HG03025 (cell line): ENCODE measurements at regions not wholly inside any gene's neighbourhood (a gene's known extent, or its start where the extent isn't known, plus 50 kb on each side); places are given as distances from the start of the nearest gene placed in this dataset.
"Not testable (repeated sequence)": the region's sequence is repeated elsewhere in the genome, so short reads cannot be mapped to it uniquely, and the experiment has no call there.

Experiments
- ATAC-seq: cut with Tn5 transposase; IDR thresholded peaks from one replicate; pipeline ENCODE4 v1.9.1; 2021; ENCODE audit warnings: mild to moderate bottlenecking, moderate library complexity; ENCODE audit not compliant: unreplicated experiment, low FRiP score

- ATAC-seq, result no peak
Observed at GRCh38 chr16:86878236-86879080, 300.1 kb downstream of the FOXL1 start.

- ATAC-seq, result no peak
Observed at GRCh38 chr16:86879268-86879667, 300.9 kb downstream of the FOXL1 start.

GRCh38 chr16:86880316-86881117, 302.2 kb downstream of the FOXL1 start:
- ATAC-seq, result no peak

- no peak for ATAC-seq
Observed at GRCh38 chr16:86881118-86881510, 302.8 kb downstream of the FOXL1 start.

- no peak for ATAC-seq
Observed at GRCh38 chr16:86881861-86882273, 303.5 kb downstream of the FOXL1 start.

- ATAC-seq, result no peak
Observed at GRCh38 chr16:86882586-86883280, 304.4 kb downstream of the FOXL1 start.

GRCh38 chr16:86883583-86884389, 305.4 kb downstream of the FOXL1 start:
- no peak for ATAC-seq

- ATAC-seq, result no peak
Observed at GRCh38 chr16:86884390-86884650, 306.0 kb downstream of the FOXL1 start.

- ATAC-seq, result no peak
Observed at GRCh38 chr16:86885139-86885538, 306.8 kb downstream of the FOXL1 start.

- ATAC-seq, result no peak
Observed at GRCh38 chr16:86886651-86887050, 308.3 kb downstream of the FOXL1 start.

GRCh38 chr16:86887416-86887815, 309.1 kb downstream of the FOXL1 start:
- ATAC-seq, result no peak

GRCh38 chr16:86888231-86889053, 310.1 kb downstream of the FOXL1 start:
- no peak for ATAC-seq

GRCh38 chr16:86889054-86889366, 310.7 kb downstream of the FOXL1 start:
- ATAC-seq, result not testable (repeated sequence)

- ATAC-seq, result no peak
Observed at GRCh38 chr16:86889974-86890373, 311.6 kb downstream of the FOXL1 start.

- ATAC-seq, result no peak
Observed at GRCh38 chr16:86891121-86891520, 312.8 kb downstream of the FOXL1 start.

- no peak for ATAC-seq
Observed at GRCh38 chr16:86891631-86892030, 313.3 kb downstream of the FOXL1 start.

- ATAC-seq, result no peak
Observed at GRCh38 chr16:86892509-86892908, 314.2 kb downstream of the FOXL1 start.

- no peak for ATAC-seq
Observed at GRCh38 chr16:86893506-86893905, 315.2 kb downstream of the FOXL1 start.

- ATAC-seq, result no peak
Observed at GRCh38 chr16:86894029-86894567, 315.7 kb downstream of the FOXL1 start.

- no peak for ATAC-seq
Observed at GRCh38 chr16:86894925-86895324, 316.6 kb downstream of the FOXL1 start.
